Breast epithelium (tissue), 4 donors: ENCODE measurements at regions not wholly inside any gene's neighbourhood (a gene's known extent, or its start where the extent isn't known, plus 50 kb on each side); places are given as distances from the start of the nearest gene placed in this dataset.

Source experiments
- DNase-seq, 2 donors: peaks; one replicate each; pipeline ENCODE4 v3.0.0-alpha.2; 2019; ENCODE audit warnings: low spot score in 2 of 2
- H3K27ac ChIP-seq, 2 donors: fragments of 200-600 bp; sonication (generic) in 1 of 2; one replicate each; pipeline ENCODE4 v1.5.1; 2016 to 2019; ENCODE audit warnings: mild to moderate bottlenecking in 1 of 2
- H3K27me3 ChIP-seq, 2 donors: fragments of 200-600 bp; sonication (generic) in 1 of 2; one replicate each; pipeline versions ENCODE4 v1.5.1 to v1.6.0; 2017 to 2019; ENCODE audit warnings: control low read depth in 1 of 2, mild to moderate bottlenecking in 1 of 2
- H3K36me3 ChIP-seq: fragments of 200-600 bp; one replicate; pipeline ENCODE4 v1.5.1; 2019
- H3K4me1 ChIP-seq, 2 donors: fragments of 200-600 bp; sonication (generic); one replicate each; pipeline ENCODE4 v1.5.1; 2016 to 2019; ENCODE audit warnings: control low read depth in 1 of 2
- H3K4me3 ChIP-seq, 3 donors: fragments of 200-600 bp; sonication (generic); 1 replicate in 2 of 3; 2 replicates in 1 of 3; pipeline ENCODE4 v1.5.1; 2016 to 2019; ENCODE audit warnings: mild to moderate bottlenecking in 3 of 3, moderate library complexity in 2 of 3
- H3K9me3 ChIP-seq, 2 donors: fragments of 200-600 bp; sonication (generic) in 1 of 2; one replicate each; pipeline ENCODE4 v1.5.1; 2016 to 2019; ENCODE audit warnings: control low read depth in 1 of 2
- POLR2A ChIP-seq: fragments of 450-650 bp; IDR thresholded peaks from one replicate; pipeline ENCODE4 v1.6.1; 2016; ENCODE audit warnings: antibody characterized with exemption, mild to moderate bottlenecking, moderate library complexity
- POLR2AphosphoS5 ChIP-seq, 3 donors: sonication (generic); formaldehyde crosslinking; IDR thresholded peaks; one replicate each; pipeline ENCODE4 v1.6.1; 2017; ENCODE audit warnings: antibody characterized with exemption in 3 of 3
- intact Hi-C: fragments of 100-400 bp; cut with DNase I; formaldehyde crosslinking; loops from one replicate; pipeline ENCODE4 v1.15.1; 2023; ENCODE audit warnings: low total_unique reads
- TF ChIP-seq, protein P1 (sequence below), 3 donors: fragments of 450-650 bp; IDR thresholded peaks; one replicate each; pipeline ENCODE4 v1.5.1; 2016 to 2017; ENCODE audit warnings: antibody characterized with exemption in 3 of 3, mild to moderate bottlenecking in 3 of 3, moderate library complexity in 3 of 3

DNA sequence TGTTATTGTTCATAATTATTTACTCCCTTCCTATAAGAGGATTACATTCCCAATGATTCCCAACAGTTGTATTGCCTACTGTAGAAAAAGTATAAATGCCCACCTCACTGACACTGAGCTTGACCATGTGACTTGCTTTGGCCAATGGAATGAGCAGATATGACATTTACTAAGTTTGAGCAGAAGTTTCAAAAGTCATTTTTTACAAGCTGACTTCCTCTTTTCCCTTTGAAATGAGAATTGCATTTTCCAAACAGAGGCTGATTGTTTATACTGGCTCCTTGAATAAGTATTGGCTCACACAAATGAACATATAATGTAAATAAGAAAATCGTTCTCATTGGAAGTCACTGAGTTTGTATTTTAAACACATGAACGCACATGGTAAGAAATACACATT lies 116.4 kb upstream of the LRFN5 start:
- H3K4me3 ChIP-seq = no peak overlapping the region
- H3K27ac ChIP-seq = no peak overlapping the region
- H3K27me3 ChIP-seq = no peaks in the 10 kb centered on the region
- no peak for DNase-seq
- no peaks in the 10 kb centered on the region for H3K4me1 ChIP-seq
- no peaks in the 10 kb centered on the region for H3K9me3 ChIP-seq
- H3K36me3 ChIP-seq = no peaks in the 10 kb centered on the region
- intact Hi-C loops = no loop called here
- TF ChIP-seq POLR2AphosphoS5 (IDR thresholded peaks at IDR 0.05) = no peak
- TF ChIP-seq POLR2A = no peak
- TF ChIP-seq, protein P1, sequence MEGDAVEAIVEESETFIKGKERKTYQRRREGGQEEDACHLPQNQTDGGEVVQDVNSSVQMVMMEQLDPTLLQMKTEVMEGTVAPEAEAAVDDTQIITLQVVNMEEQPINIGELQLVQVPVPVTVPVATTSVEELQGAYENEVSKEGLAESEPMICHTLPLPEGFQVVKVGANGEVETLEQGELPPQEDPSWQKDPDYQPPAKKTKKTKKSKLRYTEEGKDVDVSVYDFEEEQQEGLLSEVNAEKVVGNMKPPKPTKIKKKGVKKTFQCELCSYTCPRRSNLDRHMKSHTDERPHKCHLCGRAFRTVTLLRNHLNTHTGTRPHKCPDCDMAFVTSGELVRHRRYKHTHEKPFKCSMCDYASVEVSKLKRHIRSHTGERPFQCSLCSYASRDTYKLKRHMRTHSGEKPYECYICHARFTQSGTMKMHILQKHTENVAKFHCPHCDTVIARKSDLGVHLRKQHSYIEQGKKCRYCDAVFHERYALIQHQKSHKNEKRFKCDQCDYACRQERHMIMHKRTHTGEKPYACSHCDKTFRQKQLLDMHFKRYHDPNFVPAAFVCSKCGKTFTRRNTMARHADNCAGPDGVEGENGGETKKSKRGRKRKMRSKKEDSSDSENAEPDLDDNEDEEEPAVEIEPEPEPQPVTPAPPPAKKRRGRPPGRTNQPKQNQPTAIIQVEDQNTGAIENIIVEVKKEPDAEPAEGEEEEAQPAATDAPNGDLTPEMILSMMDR (IDR thresholded peaks at IDR 0.05) = no peak

DNA sequence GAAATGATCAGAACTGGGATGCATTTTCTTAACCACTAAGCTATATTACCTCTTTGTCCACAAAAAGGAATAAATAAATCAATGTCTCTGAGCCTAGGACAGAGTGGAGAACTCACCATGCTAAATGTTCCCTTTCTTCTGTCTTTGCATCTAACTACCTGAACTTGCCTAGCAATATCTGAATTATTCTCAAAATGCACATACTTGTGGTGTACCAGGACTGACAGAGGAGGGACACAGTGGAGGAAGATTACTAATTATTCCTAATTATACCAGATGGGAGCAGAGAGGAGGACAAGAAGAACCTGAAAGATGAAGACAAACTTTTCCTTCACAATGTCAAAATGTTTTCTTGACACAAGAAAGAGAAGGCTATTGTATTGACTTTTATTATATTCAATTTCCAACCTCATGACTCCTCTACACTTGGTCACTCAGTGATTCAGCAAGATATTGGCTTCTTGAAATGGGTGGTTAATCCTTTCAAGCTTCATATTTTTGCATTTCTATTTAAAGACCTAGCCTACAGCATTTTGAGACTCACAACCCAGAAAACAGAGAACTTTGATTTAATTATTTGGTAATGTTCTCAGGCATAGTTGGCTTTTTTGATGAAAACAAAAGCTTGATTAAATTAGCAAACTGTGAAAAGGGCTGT lies 117.2 kb upstream of the LRFN5 start:
- Histone ChIP-seq H3K27me3 (no peaks in the 10 kb centered on the region), H3K4me1 (no peaks in the 10 kb centered on the region), H3K27ac (no peak overlapping the region), H3K36me3 (no peaks in the 10 kb centered on the region), H3K9me3 (no peaks in the 10 kb centered on the region), H3K4me3 (no peak overlapping the region)
- TF ChIP-seq, protein P1 (IDR thresholded peaks at IDR 0.05) = no peak
- no peak for TF ChIP-seq POLR2A
- no peak for TF ChIP-seq POLR2AphosphoS5 (IDR thresholded peaks at IDR 0.05)
- intact Hi-C loops = no loop called here
- DNase-seq = no peak

DNA sequence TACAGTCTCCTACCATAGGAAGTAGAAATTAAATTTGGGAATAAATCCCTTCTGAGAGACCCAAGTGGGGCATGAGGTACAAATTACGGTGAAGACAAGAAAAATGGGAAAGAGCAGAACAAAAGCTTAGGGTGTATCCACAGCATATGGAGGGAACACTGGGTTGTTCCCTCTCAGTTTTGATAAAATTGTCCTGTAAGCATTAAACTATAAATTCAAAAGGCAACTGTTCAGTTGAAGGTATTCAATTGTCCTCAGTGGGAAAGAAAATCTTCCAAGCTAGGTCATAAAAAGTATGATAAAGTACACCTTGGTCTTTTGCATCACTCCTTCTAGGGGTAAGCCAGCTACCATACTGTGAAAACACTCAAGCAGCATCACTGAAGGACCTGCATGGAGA lies 118.3 kb upstream of the LRFN5 start:
- no peaks in the 10 kb centered on the region for H3K36me3 ChIP-seq
- H3K9me3 ChIP-seq = no peaks in the 10 kb centered on the region
- no peaks in the 10 kb centered on the region for H3K27me3 ChIP-seq
- no peak overlapping the region for H3K27ac ChIP-seq
- H3K4me3 ChIP-seq = no peak overlapping the region
- TF ChIP-seq POLR2A (no peak), POLR2AphosphoS5 (IDR thresholded peaks at IDR 0.05) (no peak)
- TF ChIP-seq, protein P1 (IDR thresholded peaks at IDR 0.05) = no peak
- DNase-seq = no peak
- intact Hi-C loops = no loop called here
- H3K4me1 ChIP-seq = no peaks in the 10 kb centered on the region

DNA sequence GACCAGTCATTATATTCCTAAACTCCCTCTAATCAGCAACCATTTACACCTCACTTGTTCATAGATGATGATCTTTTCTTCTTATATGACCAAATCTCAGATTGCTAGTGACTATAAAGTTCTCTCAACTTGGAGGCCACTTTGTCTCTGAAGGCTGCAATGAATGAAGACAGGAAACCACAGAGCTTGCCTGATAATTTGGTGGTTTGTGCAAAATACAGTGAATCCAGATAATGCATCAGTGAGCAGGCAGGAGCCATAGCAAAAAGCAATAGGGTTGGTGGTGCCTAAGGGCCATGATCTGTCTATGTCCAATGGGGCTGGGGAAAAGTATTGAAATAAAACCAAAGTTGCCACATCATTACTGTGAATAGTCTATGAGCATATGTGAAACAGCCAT lies 123.8 kb upstream of the LRFN5 start:
- no peak overlapping the region for H3K4me3 ChIP-seq
- intact Hi-C loops = no loop called here

DNA sequence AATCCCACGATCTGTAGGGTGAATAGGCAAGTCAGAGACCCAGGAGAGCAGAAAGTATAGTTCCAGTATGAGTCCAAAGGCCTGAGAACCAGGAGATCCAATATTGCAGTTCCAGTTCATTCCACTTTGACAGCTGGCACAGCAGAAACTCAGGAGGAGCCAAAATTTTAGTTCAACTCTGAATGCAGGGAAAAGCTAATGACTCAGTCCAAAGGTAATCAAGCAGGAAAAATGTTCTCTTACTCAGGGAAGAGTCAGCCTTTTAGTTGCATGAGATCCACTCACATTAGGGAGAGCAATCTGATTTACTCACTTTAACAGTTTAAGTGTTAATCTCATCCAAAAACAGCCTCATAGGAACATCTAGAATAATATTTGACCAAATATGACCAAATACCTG lies 130.2 kb upstream of the LRFN5 start:
- Histone ChIP-seq H3K4me1 (no peaks in the 10 kb centered on the region), H3K4me3 (no peak overlapping the region), H3K27me3 (no peaks in the 10 kb centered on the region), H3K9me3 (no peaks in the 10 kb centered on the region), H3K27ac (no peak overlapping the region), H3K36me3 (no peaks in the 10 kb centered on the region)
- TF ChIP-seq, protein P1 (IDR thresholded peaks at IDR 0.05) = no peak
- no peak for TF ChIP-seq POLR2A
- TF ChIP-seq POLR2AphosphoS5 (IDR thresholded peaks at IDR 0.05) = no peak
- no peak for DNase-seq
- intact Hi-C loops = no loop called here

More for the DNA sequence above, 123.8 kb upstream of the LRFN5 start:
- Histone ChIP-seq H3K4me1 (no peaks in the 10 kb centered on the region), H3K9me3 (no peaks in the 10 kb centered on the region), H3K27me3 (no peaks in the 10 kb centered on the region), H3K27ac (no peak overlapping the region), H3K36me3 (no peaks in the 10 kb centered on the region)
- DNase-seq = no peak
- TF ChIP-seq POLR2A (no peak), POLR2AphosphoS5 (IDR thresholded peaks at IDR 0.05) (no peak)
